ENCODE measurements at regions not wholly inside any gene's neighbourhood (a gene's known extent, or its start where the extent isn't known, plus 50 kb on each side); places are given as distances from the start of the nearest gene placed in this dataset.

DNA sequence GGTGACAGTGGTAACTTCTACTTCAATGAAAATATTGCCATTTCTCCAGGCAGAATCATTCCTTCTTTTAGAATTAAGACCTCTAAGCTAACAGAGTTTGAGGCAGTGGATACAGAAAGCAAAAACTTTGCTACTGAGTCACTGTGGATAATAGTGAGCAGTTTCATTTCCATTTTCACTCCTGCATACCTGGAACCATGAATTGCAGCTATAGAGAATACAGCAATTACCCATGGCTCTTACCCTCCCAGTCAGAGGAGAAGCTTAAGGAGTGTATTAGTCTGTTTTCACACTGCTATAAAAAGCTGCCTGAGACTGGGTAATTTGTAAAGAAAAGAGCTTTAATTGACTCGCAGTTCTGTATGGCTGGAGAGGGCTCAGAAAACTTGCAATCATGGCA lies 531.4 kb upstream of the CNTNAP5 start:
- TF ChIP-seq, protein P1, sequence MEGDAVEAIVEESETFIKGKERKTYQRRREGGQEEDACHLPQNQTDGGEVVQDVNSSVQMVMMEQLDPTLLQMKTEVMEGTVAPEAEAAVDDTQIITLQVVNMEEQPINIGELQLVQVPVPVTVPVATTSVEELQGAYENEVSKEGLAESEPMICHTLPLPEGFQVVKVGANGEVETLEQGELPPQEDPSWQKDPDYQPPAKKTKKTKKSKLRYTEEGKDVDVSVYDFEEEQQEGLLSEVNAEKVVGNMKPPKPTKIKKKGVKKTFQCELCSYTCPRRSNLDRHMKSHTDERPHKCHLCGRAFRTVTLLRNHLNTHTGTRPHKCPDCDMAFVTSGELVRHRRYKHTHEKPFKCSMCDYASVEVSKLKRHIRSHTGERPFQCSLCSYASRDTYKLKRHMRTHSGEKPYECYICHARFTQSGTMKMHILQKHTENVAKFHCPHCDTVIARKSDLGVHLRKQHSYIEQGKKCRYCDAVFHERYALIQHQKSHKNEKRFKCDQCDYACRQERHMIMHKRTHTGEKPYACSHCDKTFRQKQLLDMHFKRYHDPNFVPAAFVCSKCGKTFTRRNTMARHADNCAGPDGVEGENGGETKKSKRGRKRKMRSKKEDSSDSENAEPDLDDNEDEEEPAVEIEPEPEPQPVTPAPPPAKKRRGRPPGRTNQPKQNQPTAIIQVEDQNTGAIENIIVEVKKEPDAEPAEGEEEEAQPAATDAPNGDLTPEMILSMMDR (IDR thresholded peaks at IDR 0.05; ENCODE audit: insufficient read depth, low read depth, low read length): no peak
- no peak for TF ChIP-seq EZH2 (IDR thresholded peaks at IDR 0.05; ENCODE audit: insufficient read depth, low read length)
